Activated naive CD8-positive, alpha-beta T cell treated with anti-CD3 and anti-CD28 coated beads, Interleukin-2, amount 50 U/mL, for 24 hours (primary cell): ENCODE measurements at regions not wholly inside any gene's neighbourhood (a gene's known extent, or its start where the extent isn't known, plus 50 kb on each side); places are given as distances from the start of the nearest gene placed in this dataset.

ENCODE experiments used
- ATAC-seq: fragments of 150-1000 bp; cut with Tn5 transposase; one replicate; pipeline ENCODE4 v1.10.0; 2021
- DNase-seq: peaks from one replicate; pipeline ENCODE4 v3.0.0; 2021
- H3K27ac Mint-ChIP-seq: one replicate; pipeline ENCODE4 v1.8.0; 2021; ENCODE audit warnings: mild to moderate bottlenecking, mixed read lengths
- H3K27me3 Mint-ChIP-seq: one replicate; pipeline ENCODE4 v1.8.0; 2021; ENCODE audit warnings: mixed read lengths
- H3K36me3 Mint-ChIP-seq: one replicate; pipeline ENCODE4 v1.8.0; 2021; ENCODE audit warnings: low read depth, mixed read lengths
- H3K4me1 Mint-ChIP-seq: one replicate; pipeline ENCODE4 v1.8.0; 2021; ENCODE audit warnings: mixed read lengths
- H3K4me3 Mint-ChIP-seq: one replicate; pipeline ENCODE4 v1.8.0; 2021; ENCODE audit warnings: mild to moderate bottlenecking, moderate library complexity, mixed read lengths
- H3K9me3 Mint-ChIP-seq: one replicate; pipeline ENCODE4 v1.8.0; 2021; ENCODE audit warnings: mixed read lengths

DNA sequence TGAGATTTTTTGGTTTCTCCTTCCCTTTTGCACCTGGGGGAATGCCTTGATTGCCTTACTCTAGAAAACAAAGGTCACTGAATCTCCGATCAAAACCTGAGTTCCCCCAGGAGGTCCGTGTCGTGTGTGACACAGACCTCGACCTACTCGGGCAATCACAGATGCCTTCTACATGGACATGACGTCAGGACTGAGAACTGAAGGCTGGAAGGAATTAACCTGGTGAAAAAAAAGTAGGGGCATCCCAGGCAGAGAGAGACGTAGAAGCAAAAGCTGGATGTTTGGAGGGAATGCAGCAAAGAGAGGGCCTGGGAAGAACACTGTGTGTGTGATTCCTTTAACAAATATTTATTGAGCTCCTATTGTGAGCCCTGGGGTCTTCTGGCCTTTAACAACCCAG lies 178.0 kb downstream of the PRDM2 start:
- H3K27ac Mint-ChIP-seq, result no peak overlapping the region
- no peaks in the 10 kb centered on the region for H3K36me3 Mint-ChIP-seq

GRCh38 chr1:13878451-13878850 lies 178.5 kb downstream of the PRDM2 start:
- Mint-ChIP-seq H3K4me3 (no peak overlapping the region), H3K9me3 (no peaks in the 10 kb centered on the region), H3K27ac (no peak overlapping the region), H3K4me1 (no peaks in the 10 kb centered on the region), H3K27me3 (peaks cover 5% of the 10 kb centered on the region), H3K36me3 (no peaks in the 10 kb centered on the region)
- ATAC-seq (no peak), DNase-seq (no peak)

More for the DNA sequence above, 178.0 kb downstream of the PRDM2 start:
- H3K4me1 Mint-ChIP-seq, result no peaks in the 10 kb centered on the region
- DNase-seq (no peak), ATAC-seq (no peak)
- H3K4me3 Mint-ChIP-seq, result no peak overlapping the region
- H3K9me3 Mint-ChIP-seq, result no peaks in the 10 kb centered on the region
- H3K27me3 Mint-ChIP-seq, result peaks cover 5% of the 10 kb centered on the region

- no peak overlapping the region for H3K27ac Mint-ChIP-seq
- ATAC-seq (no peak), DNase-seq (no peak)
- H3K27me3 Mint-ChIP-seq, result peaks cover 9% of the 10 kb centered on the region
- H3K4me1 Mint-ChIP-seq, result no peaks in the 10 kb centered on the region
- H3K9me3 Mint-ChIP-seq, result no peaks in the 10 kb centered on the region
- no peak overlapping the region for H3K4me3 Mint-ChIP-seq
- H3K36me3 Mint-ChIP-seq, result no peaks in the 10 kb centered on the region
These were observed 181.5 kb downstream of the PRDM2 start for GRCh38 chr1:13881385-13882088.

DNA sequence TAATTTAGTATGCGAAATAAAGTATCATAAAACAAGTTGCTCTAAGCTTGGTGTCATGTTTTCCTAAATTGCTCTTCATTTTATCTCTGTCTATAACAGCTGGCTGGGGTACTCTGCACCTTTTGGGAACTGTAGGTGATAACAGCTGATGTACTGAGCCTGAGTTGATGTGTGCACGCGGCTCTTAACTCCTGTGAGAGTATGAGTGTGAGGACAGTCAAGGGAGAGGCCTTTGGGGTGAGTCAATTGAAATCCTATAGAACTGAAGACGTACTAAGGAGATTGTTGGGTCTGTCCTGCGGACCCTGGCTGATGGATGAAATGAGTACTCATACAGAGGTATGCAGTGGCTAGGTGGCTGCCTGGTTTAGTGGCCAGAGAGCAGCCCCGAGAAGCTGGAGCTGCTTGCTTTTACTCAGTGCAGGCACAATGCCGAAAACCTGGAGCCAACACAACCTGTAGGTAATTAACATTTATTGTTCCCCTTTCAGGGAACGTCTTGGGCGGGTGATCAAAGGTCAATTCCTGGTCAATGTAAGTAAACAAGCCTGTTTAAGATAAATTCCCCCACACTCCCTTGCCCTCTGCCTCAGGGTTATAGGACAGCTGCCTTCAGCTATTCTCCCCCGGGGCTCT lies 188.5 kb downstream of the PRDM2 start:
- Mint-ChIP-seq H3K36me3 (no peaks in the 10 kb centered on the region), H3K27me3 (peaks cover 10% of the 10 kb centered on the region), H3K27ac (no peak overlapping the region), H3K4me3 (no peak overlapping the region), H3K4me1 (no peaks in the 10 kb centered on the region), H3K9me3 (peaks cover 4% of the 10 kb centered on the region)
- DNase-seq (no peak), ATAC-seq (no peak)

GRCh38 chr1:13889495-13889894 lies 189.5 kb downstream of the PRDM2 start:
- H3K4me1 Mint-ChIP-seq, result no peaks in the 10 kb centered on the region
- no peak overlapping the region for H3K27ac Mint-ChIP-seq
- H3K27me3 Mint-ChIP-seq, result peaks cover 17% of the 10 kb centered on the region
- H3K9me3 Mint-ChIP-seq, result peaks cover 4% of the 10 kb centered on the region
- H3K4me3 Mint-ChIP-seq, result no peak overlapping the region
- ATAC-seq (no peak), DNase-seq (no peak)
- no peaks in the 10 kb centered on the region for H3K36me3 Mint-ChIP-seq

GRCh38 chr1:13890766-13891165 lies 190.8 kb downstream of the PRDM2 start:
- Mint-ChIP-seq H3K27ac (no peak overlapping the region), H3K36me3 (no peaks in the 10 kb centered on the region)
- DNase-seq, result no peak

DNA sequence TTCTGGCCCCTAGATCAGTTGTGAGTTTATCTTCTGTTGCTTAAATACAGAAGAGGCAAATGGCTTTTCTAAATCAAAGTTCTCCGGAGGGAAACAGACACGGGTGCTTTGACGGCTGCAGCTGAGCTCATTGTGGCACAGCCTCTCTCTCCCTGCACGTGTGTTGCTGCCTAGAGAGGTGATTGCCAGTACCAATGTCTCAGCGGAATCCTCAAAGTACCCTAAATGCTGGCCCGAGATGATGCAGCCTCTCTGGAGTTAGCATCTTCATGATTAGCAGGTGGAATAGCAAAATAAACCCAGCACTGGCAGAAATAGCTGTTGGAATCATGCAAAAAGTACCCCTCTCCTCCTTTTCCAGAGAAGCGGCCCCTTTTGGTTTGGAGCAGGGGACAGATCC lies 192.2 kb downstream of the PRDM2 start:
- no peaks in the 10 kb centered on the region for H3K4me1 Mint-ChIP-seq
- no peak overlapping the region for H3K4me3 Mint-ChIP-seq
- H3K27ac Mint-ChIP-seq, result no peak overlapping the region
- ATAC-seq, result no peak
- DNase-seq, result no peak
- peaks cover 4% of the 10 kb centered on the region for H3K9me3 Mint-ChIP-seq
- no peaks in the 10 kb centered on the region for H3K36me3 Mint-ChIP-seq
- H3K27me3 Mint-ChIP-seq, result peaks cover 18% of the 10 kb centered on the region

More at GRCh38 chr1:13890766-13891165, 190.8 kb downstream of the PRDM2 start:
- no peaks in the 10 kb centered on the region for H3K4me1 Mint-ChIP-seq
- peaks cover 4% of the 10 kb centered on the region for H3K9me3 Mint-ChIP-seq
- no peak overlapping the region for H3K4me3 Mint-ChIP-seq
- ATAC-seq, result no peak
- H3K27me3 Mint-ChIP-seq, result peaks cover 18% of the 10 kb centered on the region

DNA sequence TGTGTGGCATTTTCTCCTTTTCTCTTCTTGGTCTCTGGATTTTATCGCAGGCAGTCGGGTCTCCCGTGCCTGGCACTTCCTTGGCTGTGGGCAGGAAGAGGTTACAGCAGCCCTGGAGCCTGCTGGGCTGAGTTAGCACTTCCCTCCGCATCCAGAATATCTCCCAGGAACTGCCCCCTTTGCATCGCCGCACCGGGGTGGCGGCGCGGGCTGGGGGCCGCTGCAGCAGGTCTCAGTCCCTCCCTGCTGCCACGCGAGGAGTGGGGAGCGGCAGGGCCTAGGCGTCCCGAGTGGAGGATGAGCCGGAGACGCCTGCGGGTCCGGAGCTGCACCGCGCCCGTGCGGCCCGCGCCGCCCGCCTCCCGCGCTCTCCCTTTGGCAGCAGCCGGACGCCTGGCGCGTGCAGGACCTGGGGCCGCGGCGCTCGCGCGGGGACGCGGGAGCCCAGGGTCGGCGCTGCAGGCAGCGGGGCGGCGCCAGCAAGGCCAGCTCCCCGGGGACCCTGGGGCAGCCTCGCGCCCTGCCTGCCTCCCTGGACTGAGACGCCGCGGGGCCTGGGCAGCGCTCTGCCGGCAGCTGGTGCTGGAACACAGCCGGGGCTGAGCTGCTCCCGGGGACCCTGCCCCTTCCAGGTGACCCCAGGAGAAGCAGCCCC lies 192.8 kb downstream of the PRDM2 start:
- Mint-ChIP-seq H3K4me1 (no peaks in the 10 kb centered on the region), H3K27ac (no peak overlapping the region), H3K36me3 (no peaks in the 10 kb centered on the region), H3K27me3 (peaks cover 21% of the 10 kb centered on the region), H3K9me3 (peaks cover 4% of the 10 kb centered on the region), H3K4me3 (no peak overlapping the region)
- ATAC-seq, result no peak
- DNase-seq, result no peak

GRCh38 chr1:13893409-13893821 lies 193.4 kb downstream of the PRDM2 start:
- ATAC-seq (no peak), DNase-seq (no peak)
- Mint-ChIP-seq H3K27ac (no peak overlapping the region), H3K9me3 (peaks cover 4% of the 10 kb centered on the region), H3K27me3 (peaks cover 21% of the 10 kb centered on the region), H3K36me3 (no peaks in the 10 kb centered on the region), H3K4me1 (no peaks in the 10 kb centered on the region), H3K4me3 (no peak overlapping the region)

GRCh38 chr1:13896932-13897331 lies 196.9 kb downstream of the PRDM2 start:
- H3K4me1 Mint-ChIP-seq, result no peaks in the 10 kb centered on the region
- no peaks in the 10 kb centered on the region for H3K36me3 Mint-ChIP-seq
- H3K27me3 Mint-ChIP-seq, result peaks cover 25% of the 10 kb centered on the region
- no peak overlapping the region for H3K27ac Mint-ChIP-seq
- ATAC-seq (no peak), DNase-seq (no peak)
- H3K9me3 Mint-ChIP-seq, result no peaks in the 10 kb centered on the region
- H3K4me3 Mint-ChIP-seq, result no peak overlapping the region

DNA sequence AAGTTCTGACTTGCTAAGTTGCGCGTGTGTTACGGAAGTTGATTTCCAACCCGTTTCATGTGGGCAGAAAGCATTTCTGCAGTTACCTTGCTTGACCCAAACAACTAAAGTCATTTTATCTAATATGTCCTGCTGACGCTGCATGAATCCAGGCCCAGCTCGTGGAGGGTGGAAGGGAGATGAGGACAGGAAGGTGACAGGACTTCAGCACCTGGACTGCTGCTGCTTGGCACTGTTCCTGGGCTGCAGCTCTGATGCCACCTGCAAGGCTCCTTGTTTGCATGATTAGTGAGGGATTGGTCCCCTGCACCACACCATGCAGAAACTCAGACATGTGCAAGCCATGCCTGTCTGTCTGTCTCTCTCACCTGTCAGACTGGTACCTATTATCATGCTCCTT lies 198.4 kb downstream of the PRDM2 start:
- Mint-ChIP-seq H3K4me1 (no peaks in the 10 kb centered on the region), H3K27ac (no peak overlapping the region), H3K27me3 (peaks cover 23% of the 10 kb centered on the region), H3K4me3 (no peak overlapping the region), H3K36me3 (no peaks in the 10 kb centered on the region), H3K9me3 (no peaks in the 10 kb centered on the region)
- no peak for DNase-seq
- ATAC-seq, result no peak

- peaks cover 9% of the 10 kb centered on the region for H3K27me3 Mint-ChIP-seq
- no peak overlapping the region for H3K4me3 Mint-ChIP-seq
- no peaks in the 10 kb centered on the region for H3K36me3 Mint-ChIP-seq
- no peaks in the 10 kb centered on the region for H3K9me3 Mint-ChIP-seq
- DNase-seq (no peak), ATAC-seq (no peak)
- no peak overlapping the region for H3K27ac Mint-ChIP-seq
- no peaks in the 10 kb centered on the region for H3K4me1 Mint-ChIP-seq
These were observed 199.9 kb downstream of the PRDM2 start for GRCh38 chr1:13899856-13900255.

DNA sequence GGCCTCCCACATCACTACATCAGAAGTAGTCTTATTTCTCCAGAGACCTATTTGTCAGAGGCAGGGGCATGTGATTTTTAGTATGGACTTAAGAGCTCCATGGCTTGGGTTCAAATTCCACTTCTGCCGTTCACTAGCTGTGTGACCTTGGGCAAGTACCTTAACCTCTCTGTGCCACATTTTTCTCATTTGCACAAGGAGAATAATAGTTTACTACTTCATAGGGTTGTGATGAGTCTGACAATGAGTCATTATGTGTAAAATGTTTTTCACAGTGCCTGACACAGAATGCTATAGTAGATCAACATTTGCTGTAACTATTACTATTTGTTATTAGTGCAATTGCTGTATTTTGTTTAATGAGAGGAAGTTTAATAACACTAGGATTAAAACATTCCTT lies 200.6 kb downstream of the PRDM2 start:
- DNase-seq (no peak), ATAC-seq (no peak)
- Mint-ChIP-seq H3K4me1 (no peaks in the 10 kb centered on the region), H3K27me3 (peaks cover 7% of the 10 kb centered on the region), H3K4me3 (no peak overlapping the region), H3K9me3 (no peaks in the 10 kb centered on the region), H3K27ac (no peak overlapping the region), H3K36me3 (no peaks in the 10 kb centered on the region)

DNA sequence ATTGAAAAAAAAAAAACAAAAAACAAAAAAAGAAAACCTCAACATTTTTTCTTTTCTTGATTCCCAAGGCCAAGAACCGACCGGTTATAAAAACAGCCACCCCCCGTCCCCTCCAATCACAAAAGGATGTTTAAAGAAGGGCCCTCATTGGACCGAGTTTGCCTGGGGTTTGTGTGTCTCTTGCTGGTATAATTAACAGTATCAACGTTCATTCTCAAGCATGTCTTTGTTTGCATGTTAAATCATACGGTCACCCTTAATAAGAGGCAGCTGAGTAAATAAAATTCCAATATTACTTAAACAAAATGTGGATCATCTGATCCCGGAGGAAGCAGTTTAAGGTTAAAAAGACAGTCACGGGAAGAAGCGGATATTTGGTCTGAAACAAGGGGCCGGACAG lies 201.1 kb downstream of the PRDM2 start:
- peaks cover 7% of the 10 kb centered on the region for H3K27me3 Mint-ChIP-seq
- H3K27ac Mint-ChIP-seq, result no peak overlapping the region
- ATAC-seq (no peak), DNase-seq (no peak)
- no peak overlapping the region for H3K4me3 Mint-ChIP-seq
- no peaks in the 10 kb centered on the region for H3K9me3 Mint-ChIP-seq
- H3K4me1 Mint-ChIP-seq, result no peaks in the 10 kb centered on the region
- no peaks in the 10 kb centered on the region for H3K36me3 Mint-ChIP-seq

DNA sequence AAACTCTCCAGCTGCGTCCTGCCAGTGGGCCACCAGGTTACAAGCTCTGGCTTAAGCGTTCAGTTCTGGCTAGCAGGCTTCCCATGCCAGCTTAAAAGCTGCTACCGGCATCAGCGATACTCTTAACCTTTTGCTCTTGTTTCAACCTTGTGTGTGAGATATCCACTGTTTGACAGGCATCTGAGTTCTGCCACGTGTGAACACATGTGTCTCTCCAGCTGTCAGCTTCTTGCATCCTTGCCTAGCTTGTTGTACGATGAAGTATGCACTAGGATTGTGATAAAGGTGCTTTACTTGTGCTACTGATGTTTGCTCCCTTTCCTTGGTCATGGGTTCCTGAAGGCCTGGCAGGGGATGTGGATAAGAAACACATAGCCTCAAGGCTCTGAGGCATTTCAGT lies 201.6 kb downstream of the PRDM2 start:
- no peak for DNase-seq
- ATAC-seq, result no peak
- no peaks in the 10 kb centered on the region for H3K9me3 Mint-ChIP-seq
- H3K27ac Mint-ChIP-seq, result no peak overlapping the region
- peaks cover 7% of the 10 kb centered on the region for H3K27me3 Mint-ChIP-seq
- H3K4me3 Mint-ChIP-seq, result no peak overlapping the region
- no peaks in the 10 kb centered on the region for H3K4me1 Mint-ChIP-seq
- no peaks in the 10 kb centered on the region for H3K36me3 Mint-ChIP-seq
